ENCODE measurements at regions not wholly inside any gene's neighbourhood (a gene's known extent, or its start where the extent isn't known, plus 50 kb on each side); places are given as distances from the start of the nearest gene placed in this dataset.

DNA sequence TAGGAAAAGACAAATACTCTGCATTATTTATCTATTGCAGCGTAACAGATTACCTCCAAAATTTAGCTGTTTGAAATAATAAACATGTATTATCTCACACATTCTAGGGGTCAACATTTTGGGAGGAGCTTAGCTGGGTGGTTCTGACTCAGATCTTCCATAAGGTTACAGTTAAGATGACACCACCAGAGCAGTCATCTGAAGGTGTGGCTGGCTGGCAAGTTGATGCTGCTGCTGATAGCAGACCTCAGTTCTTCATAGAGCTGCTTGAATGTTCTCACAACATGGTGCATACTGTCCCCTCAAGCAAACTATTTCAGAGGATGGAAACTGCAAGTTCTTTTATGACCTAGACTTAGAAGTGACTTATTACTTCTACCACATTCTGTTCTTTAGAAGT lies 146.3 kb upstream of the FSTL4 start:
- Histone ChIP-seq H3K4me1 (ENCODE audit: control insufficient read depth, insufficient read depth, low read length) (no peaks in the 10 kb centered on the region), H3K36me3 (ENCODE audit: control insufficient read depth, insufficient read depth, low read length) (no peaks in the 10 kb centered on the region), H3K27me3 (ENCODE audit: control insufficient read depth, insufficient read depth, low read length) (peaks cover 22% of the 10 kb centered on the region), H3K9me3 (ENCODE audit: control insufficient read depth, insufficient read depth, low read depth, low read length) (no peaks in the 10 kb centered on the region), H3K27ac (ENCODE audit: low read length) (no peak overlapping the region), H3K4me3 (ENCODE audit: low read depth in 2 of 2, low read length in 2 of 2) (no peak overlapping the region)
- no TSS peak for BruUV-seq (replicated peaks)
- TF ChIP-seq, protein P1, sequence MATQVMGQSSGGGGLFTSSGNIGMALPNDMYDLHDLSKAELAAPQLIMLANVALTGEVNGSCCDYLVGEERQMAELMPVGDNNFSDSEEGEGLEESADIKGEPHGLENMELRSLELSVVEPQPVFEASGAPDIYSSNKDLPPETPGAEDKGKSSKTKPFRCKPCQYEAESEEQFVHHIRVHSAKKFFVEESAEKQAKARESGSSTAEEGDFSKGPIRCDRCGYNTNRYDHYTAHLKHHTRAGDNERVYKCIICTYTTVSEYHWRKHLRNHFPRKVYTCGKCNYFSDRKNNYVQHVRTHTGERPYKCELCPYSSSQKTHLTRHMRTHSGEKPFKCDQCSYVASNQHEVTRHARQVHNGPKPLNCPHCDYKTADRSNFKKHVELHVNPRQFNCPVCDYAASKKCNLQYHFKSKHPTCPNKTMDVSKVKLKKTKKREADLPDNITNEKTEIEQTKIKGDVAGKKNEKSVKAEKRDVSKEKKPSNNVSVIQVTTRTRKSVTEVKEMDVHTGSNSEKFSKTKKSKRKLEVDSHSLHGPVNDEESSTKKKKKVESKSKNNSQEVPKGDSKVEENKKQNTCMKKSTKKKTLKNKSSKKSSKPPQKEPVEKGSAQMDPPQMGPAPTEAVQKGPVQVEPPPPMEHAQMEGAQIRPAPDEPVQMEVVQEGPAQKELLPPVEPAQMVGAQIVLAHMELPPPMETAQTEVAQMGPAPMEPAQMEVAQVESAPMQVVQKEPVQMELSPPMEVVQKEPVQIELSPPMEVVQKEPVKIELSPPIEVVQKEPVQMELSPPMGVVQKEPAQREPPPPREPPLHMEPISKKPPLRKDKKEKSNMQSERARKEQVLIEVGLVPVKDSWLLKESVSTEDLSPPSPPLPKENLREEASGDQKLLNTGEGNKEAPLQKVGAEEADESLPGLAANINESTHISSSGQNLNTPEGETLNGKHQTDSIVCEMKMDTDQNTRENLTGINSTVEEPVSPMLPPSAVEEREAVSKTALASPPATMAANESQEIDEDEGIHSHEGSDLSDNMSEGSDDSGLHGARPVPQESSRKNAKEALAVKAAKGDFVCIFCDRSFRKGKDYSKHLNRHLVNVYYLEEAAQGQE (IDR thresholded peaks at IDR 0.05; ENCODE audit: insufficient read depth in 1 of 2, low read depth in 2 of 2, low read length in 1 of 2), result no peak
- POLR2A ChIA-PET, result no interaction called here
- CTCF ChIA-PET, result no interaction called here
- intact Hi-C loops (cut with micrococcal nuclease; ENCODE audit: unreplicated experiment) (no loop called here), in situ Hi-C loops (cut with HindIII; ENCODE audit: low pct_unique_long_range_greater_than_20kb, low sequenced_read_pairs) (no loop called here)
- no peak for ATAC-seq
- no peak for DNase-seq (ENCODE audit: low read depth, low spot score)

DNA sequence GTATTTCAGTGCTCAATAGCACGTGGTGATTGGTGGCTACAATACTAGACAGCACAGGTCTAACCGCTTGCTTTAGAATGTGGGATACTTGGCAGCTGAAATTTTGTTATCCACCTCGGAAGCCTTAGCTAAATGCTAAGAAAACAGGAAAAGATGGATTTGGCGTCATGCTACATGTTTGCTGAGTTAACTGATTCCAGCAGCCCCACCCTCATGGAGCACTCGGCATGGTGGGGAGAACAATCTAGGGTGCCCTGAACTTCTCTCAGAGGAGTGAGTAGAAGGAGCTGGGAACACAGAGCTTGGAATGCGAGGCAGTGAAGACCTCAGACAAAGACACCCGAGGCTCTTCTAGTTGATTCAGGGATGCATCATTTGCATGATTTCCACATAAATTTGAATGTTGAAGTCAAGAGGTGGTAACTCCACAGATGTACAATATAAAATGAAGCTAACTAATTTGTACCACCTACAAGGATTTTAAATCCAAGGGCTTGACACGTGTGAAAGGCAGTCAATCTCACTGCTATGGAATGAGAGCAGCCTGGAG lies 145.1 kb upstream of the FSTL4 start:
- no peak overlapping the region for H3K27ac ChIP-seq (ENCODE audit: low read length)
- H3K9me3 ChIP-seq (ENCODE audit: control insufficient read depth, insufficient read depth, low read depth, low read length), result no peaks in the 10 kb centered on the region
- DNase-seq (ENCODE audit: low read depth, low spot score) (no peak), ATAC-seq (no peak)
- in situ Hi-C loops (cut with HindIII; ENCODE audit: low pct_unique_long_range_greater_than_20kb, low sequenced_read_pairs), result no loop called here
- no TSS peak for BruUV-seq (replicated peaks)
- intact Hi-C loops (cut with micrococcal nuclease; ENCODE audit: unreplicated experiment), result no loop called here
- CTCF ChIA-PET, result no interaction called here
- H3K4me1 ChIP-seq (ENCODE audit: control insufficient read depth, insufficient read depth, low read length), result no peaks in the 10 kb centered on the region
- H3K27me3 ChIP-seq (ENCODE audit: control insufficient read depth, insufficient read depth, low read length), result peaks cover 22% of the 10 kb centered on the region
- POLR2A ChIA-PET, result no interaction called here
- H3K36me3 ChIP-seq (ENCODE audit: control insufficient read depth, insufficient read depth, low read length), result no peaks in the 10 kb centered on the region
- TF ChIP-seq POLR2AphosphoS5 (IDR thresholded peaks at IDR 0.05; ENCODE audit: low read depth, low read length) (no peak), SIN3A (IDR thresholded peaks at IDR 0.05; ENCODE audit: borderline replicate concordance, insufficient read depth, low read depth, low read length) (no peak), TCF7L2 (IDR thresholded peaks at IDR 0.05; ENCODE audit: low read depth, low read length) (no peak)
- TF ChIP-seq, protein P1 (IDR thresholded peaks at IDR 0.05; ENCODE audit: insufficient read depth in 1 of 2, low read depth in 2 of 2, low read length in 1 of 2), result no peak
- TF ChIP-seq, protein P2, sequence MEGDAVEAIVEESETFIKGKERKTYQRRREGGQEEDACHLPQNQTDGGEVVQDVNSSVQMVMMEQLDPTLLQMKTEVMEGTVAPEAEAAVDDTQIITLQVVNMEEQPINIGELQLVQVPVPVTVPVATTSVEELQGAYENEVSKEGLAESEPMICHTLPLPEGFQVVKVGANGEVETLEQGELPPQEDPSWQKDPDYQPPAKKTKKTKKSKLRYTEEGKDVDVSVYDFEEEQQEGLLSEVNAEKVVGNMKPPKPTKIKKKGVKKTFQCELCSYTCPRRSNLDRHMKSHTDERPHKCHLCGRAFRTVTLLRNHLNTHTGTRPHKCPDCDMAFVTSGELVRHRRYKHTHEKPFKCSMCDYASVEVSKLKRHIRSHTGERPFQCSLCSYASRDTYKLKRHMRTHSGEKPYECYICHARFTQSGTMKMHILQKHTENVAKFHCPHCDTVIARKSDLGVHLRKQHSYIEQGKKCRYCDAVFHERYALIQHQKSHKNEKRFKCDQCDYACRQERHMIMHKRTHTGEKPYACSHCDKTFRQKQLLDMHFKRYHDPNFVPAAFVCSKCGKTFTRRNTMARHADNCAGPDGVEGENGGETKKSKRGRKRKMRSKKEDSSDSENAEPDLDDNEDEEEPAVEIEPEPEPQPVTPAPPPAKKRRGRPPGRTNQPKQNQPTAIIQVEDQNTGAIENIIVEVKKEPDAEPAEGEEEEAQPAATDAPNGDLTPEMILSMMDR (IDR thresholded peaks at IDR 0.05), result no peak
- H3K4me3 ChIP-seq (ENCODE audit: low read depth in 2 of 2, low read length in 2 of 2), result no peak overlapping the region

Measured in Panc1 (cell line).